ENCODE measurements at regions not wholly inside any gene's neighbourhood (a gene's known extent, or its start where the extent isn't known, plus 50 kb on each side); places are given as distances from the start of the nearest gene placed in this dataset.
"Not testable (repeated sequence)": the region's sequence is repeated elsewhere in the genome, so short reads cannot be mapped to it uniquely, and the experiment has no call there.

- Histone ChIP-seq H3K79me2 (no peaks in the 10 kb centered on the region), H3K9me3 (ENCODE audit: control insufficient read depth, low read length) (no peaks in the 10 kb centered on the region), H3K4me1 (no peaks in the 10 kb centered on the region), H3K9ac (no peak overlapping the region), H2AFZ (no peak overlapping the region), H3K36me3 (ENCODE audit: control insufficient read depth, insufficient read depth, low read length) (no peaks in the 10 kb centered on the region), H3K4me3 (ENCODE audit: low read depth, low read length) (no peak overlapping the region), H3K4me2 (ENCODE audit: low read length) (no peak overlapping the region), H3K27me3 (ENCODE audit: control insufficient read depth, insufficient read depth, low read length) (no peaks in the 10 kb centered on the region), H3K27ac (no peak overlapping the region)
- no peak for TF ChIP-seq CTCF (IDR thresholded peaks at IDR 0.05)
Observed at GRCh38 chr12:61563665-61564450, 696.3 kb upstream of the USP15 start.

GRCh38 chr12:61564466-61564865 lies 695.7 kb upstream of the USP15 start:
- Histone ChIP-seq H3K27ac (no peak overlapping the region), H3K9me3 (ENCODE audit: control insufficient read depth, low read length) (no peaks in the 10 kb centered on the region)
- no peak for TF ChIP-seq CTCF (IDR thresholded peaks at IDR 0.05)

GRCh38 chr12:61566183-61566582 lies 694.0 kb upstream of the USP15 start:
- Histone ChIP-seq H3K79me2 (no peaks in the 10 kb centered on the region), H3K27me3 (ENCODE audit: control insufficient read depth, insufficient read depth, low read length) (no peaks in the 10 kb centered on the region), H3K36me3 (ENCODE audit: control insufficient read depth, insufficient read depth, low read length) (no peaks in the 10 kb centered on the region)

More at GRCh38 chr12:61564466-61564865, 695.7 kb upstream of the USP15 start:
- no peaks in the 10 kb centered on the region for H3K4me1 ChIP-seq
- H3K9ac ChIP-seq: no peak overlapping the region
- no peaks in the 10 kb centered on the region for H3K27me3 ChIP-seq (ENCODE audit: control insufficient read depth, insufficient read depth, low read length)
- no peak overlapping the region for H3K4me3 ChIP-seq (ENCODE audit: low read depth, low read length)
- no peak overlapping the region for H3K4me2 ChIP-seq (ENCODE audit: low read length)
- H3K79me2 ChIP-seq: no peaks in the 10 kb centered on the region
- no peak overlapping the region for H2AFZ ChIP-seq
- no peaks in the 10 kb centered on the region for H3K36me3 ChIP-seq (ENCODE audit: control insufficient read depth, insufficient read depth, low read length)

GRCh38 chr12:61574339-61574738 lies 685.9 kb upstream of the USP15 start:
- no peak overlapping the region for H3K9ac ChIP-seq
- no peak for TF ChIP-seq CTCF (IDR thresholded peaks at IDR 0.05)

More at GRCh38 chr12:61566183-61566582, 694.0 kb upstream of the USP15 start:
- Histone ChIP-seq H3K4me3 (ENCODE audit: low read depth, low read length) (no peak overlapping the region), H3K9me3 (ENCODE audit: control insufficient read depth, low read length) (no peaks in the 10 kb centered on the region), H2AFZ (no peak overlapping the region), H3K4me2 (ENCODE audit: low read length) (no peak overlapping the region), H3K4me1 (no peaks in the 10 kb centered on the region), H3K27ac (no peak overlapping the region), H3K9ac (no peak overlapping the region)
- TF ChIP-seq CTCF (IDR thresholded peaks at IDR 0.05): no peak

GRCh38 chr12:61584943-61585342 lies 675.3 kb upstream of the USP15 start:
- H3K27ac ChIP-seq: no peak overlapping the region
- TF ChIP-seq CTCF (IDR thresholded peaks at IDR 0.05): no peak
- H3K9ac ChIP-seq: no peak overlapping the region
- no peak overlapping the region for H3K4me3 ChIP-seq (ENCODE audit: low read depth, low read length)
- H3K4me2 ChIP-seq (ENCODE audit: low read length): no peak overlapping the region
- H3K27me3 ChIP-seq (ENCODE audit: control insufficient read depth, insufficient read depth, low read length): no peaks in the 10 kb centered on the region
- H3K9me3 ChIP-seq (ENCODE audit: control insufficient read depth, low read length): no peaks in the 10 kb centered on the region
- no peaks in the 10 kb centered on the region for H3K4me1 ChIP-seq
- H3K36me3 ChIP-seq (ENCODE audit: control insufficient read depth, insufficient read depth, low read length): no peaks in the 10 kb centered on the region
- no peak overlapping the region for H2AFZ ChIP-seq
- H3K79me2 ChIP-seq: no peaks in the 10 kb centered on the region

More at GRCh38 chr12:61574339-61574738, 685.9 kb upstream of the USP15 start:
- Histone ChIP-seq H3K79me2 (no peaks in the 10 kb centered on the region), H3K27me3 (ENCODE audit: control insufficient read depth, insufficient read depth, low read length) (no peaks in the 10 kb centered on the region), H3K27ac (no peak overlapping the region), H3K36me3 (ENCODE audit: control insufficient read depth, insufficient read depth, low read length) (no peaks in the 10 kb centered on the region), H3K9me3 (ENCODE audit: control insufficient read depth, low read length) (no peaks in the 10 kb centered on the region), H3K4me1 (no peaks in the 10 kb centered on the region), H2AFZ (no peak overlapping the region), H3K4me3 (ENCODE audit: low read depth, low read length) (no peak overlapping the region), H3K4me2 (ENCODE audit: low read length) (no peak overlapping the region)

GRCh38 chr12:61590864-61591263 lies 669.3 kb upstream of the USP15 start:
- H3K9ac ChIP-seq; H3K4me3 ChIP-seq (ENCODE audit: low read depth, low read length); H3K4me1 ChIP-seq; H3K27me3 ChIP-seq (ENCODE audit: control insufficient read depth, insufficient read depth, low read length); H3K79me2 ChIP-seq; H3K4me2 ChIP-seq (ENCODE audit: low read length); H3K9me3 ChIP-seq (ENCODE audit: control insufficient read depth, low read length); H2AFZ ChIP-seq; H3K36me3 ChIP-seq (ENCODE audit: control insufficient read depth, insufficient read depth, low read length); H3K27ac ChIP-seq: not testable (repeated sequence)
